Glutamatergic neuron (in vitro differentiated cells): ENCODE measurements at regions not wholly inside any gene's neighbourhood (a gene's known extent, or its start where the extent isn't known, plus 50 kb on each side); places are given as distances from the start of the nearest gene placed in this dataset.

Experiments used
- DNase-seq: peaks from one replicate; pipeline ENCODE4 v3.0.0; 2022
- H3K27ac Mint-ChIP-seq: one replicate; pipeline ENCODE4 v1.8.0; 2020; ENCODE audit warnings: mild to moderate bottlenecking, mixed read lengths, inconsistent platforms; ENCODE audit not compliant: unreplicated experiment
- H3K27me3 Mint-ChIP-seq: one replicate; pipeline ENCODE4 v1.8.0; 2020; ENCODE audit warnings: mild to moderate bottlenecking, moderate library complexity, mixed read lengths, inconsistent platforms; ENCODE audit not compliant: unreplicated experiment
- H3K36me3 Mint-ChIP-seq: one replicate; pipeline ENCODE4 v1.8.0; 2020; ENCODE audit warnings: mild to moderate bottlenecking, mixed read lengths, inconsistent platforms; ENCODE audit not compliant: unreplicated experiment
- H3K4me1 Mint-ChIP-seq: one replicate; pipeline ENCODE4 v1.8.0; 2020; ENCODE audit warnings: mild to moderate bottlenecking, low read depth, mixed read lengths, inconsistent platforms; ENCODE audit not compliant: unreplicated experiment
- H3K4me3 Mint-ChIP-seq: one replicate; pipeline ENCODE4 v1.8.0; 2020; ENCODE audit warnings: mild to moderate bottlenecking, mixed read lengths, inconsistent platforms; ENCODE audit not compliant: unreplicated experiment
- H3K9me3 Mint-ChIP-seq: one replicate; pipeline ENCODE4 v1.8.0; 2020; ENCODE audit warnings: mild to moderate bottlenecking, moderate library complexity, mixed read lengths, inconsistent platforms; ENCODE audit not compliant: unreplicated experiment
- TF ChIP-seq, protein P1 (sequence below): fragments of 200-600 bp; sonication (generic); IDR thresholded peaks from one replicate; pipeline ENCODE4 v1.5.0; 2021; ENCODE audit not compliant: partially characterized antibody, unreplicated experiment

- H3K36me3 Mint-ChIP-seq = peaks cover 5% of the 10 kb centered on the region
- TF ChIP-seq, protein P1, sequence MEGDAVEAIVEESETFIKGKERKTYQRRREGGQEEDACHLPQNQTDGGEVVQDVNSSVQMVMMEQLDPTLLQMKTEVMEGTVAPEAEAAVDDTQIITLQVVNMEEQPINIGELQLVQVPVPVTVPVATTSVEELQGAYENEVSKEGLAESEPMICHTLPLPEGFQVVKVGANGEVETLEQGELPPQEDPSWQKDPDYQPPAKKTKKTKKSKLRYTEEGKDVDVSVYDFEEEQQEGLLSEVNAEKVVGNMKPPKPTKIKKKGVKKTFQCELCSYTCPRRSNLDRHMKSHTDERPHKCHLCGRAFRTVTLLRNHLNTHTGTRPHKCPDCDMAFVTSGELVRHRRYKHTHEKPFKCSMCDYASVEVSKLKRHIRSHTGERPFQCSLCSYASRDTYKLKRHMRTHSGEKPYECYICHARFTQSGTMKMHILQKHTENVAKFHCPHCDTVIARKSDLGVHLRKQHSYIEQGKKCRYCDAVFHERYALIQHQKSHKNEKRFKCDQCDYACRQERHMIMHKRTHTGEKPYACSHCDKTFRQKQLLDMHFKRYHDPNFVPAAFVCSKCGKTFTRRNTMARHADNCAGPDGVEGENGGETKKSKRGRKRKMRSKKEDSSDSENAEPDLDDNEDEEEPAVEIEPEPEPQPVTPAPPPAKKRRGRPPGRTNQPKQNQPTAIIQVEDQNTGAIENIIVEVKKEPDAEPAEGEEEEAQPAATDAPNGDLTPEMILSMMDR = no peak
- DNase-seq = no peak
- no peaks in the 10 kb centered on the region for H3K9me3 Mint-ChIP-seq
- H3K27ac Mint-ChIP-seq = no peak overlapping the region
- H3K4me3 Mint-ChIP-seq = no peak overlapping the region
- H3K27me3 Mint-ChIP-seq = peaks cover 3% of the 10 kb centered on the region
- H3K4me1 Mint-ChIP-seq = no peaks in the 10 kb centered on the region
These were observed 207.0 kb upstream of the SLC30A5 start for GRCh38 chr5:68886814-68887213.

- Mint-ChIP-seq H3K36me3 (no peaks in the 10 kb centered on the region), H3K27ac (no peak overlapping the region), H3K4me1 (peaks cover 6% of the 10 kb centered on the region), H3K4me3 (no peak overlapping the region), H3K9me3 (peaks cover under 1% of the 10 kb centered on the region), H3K27me3 (no peaks in the 10 kb centered on the region)
- TF ChIP-seq, protein P1 = no peak
- DNase-seq = no peak
These were observed 202.1 kb upstream of the SLC30A5 start for GRCh38 chr5:68891718-68892117.

DNA sequence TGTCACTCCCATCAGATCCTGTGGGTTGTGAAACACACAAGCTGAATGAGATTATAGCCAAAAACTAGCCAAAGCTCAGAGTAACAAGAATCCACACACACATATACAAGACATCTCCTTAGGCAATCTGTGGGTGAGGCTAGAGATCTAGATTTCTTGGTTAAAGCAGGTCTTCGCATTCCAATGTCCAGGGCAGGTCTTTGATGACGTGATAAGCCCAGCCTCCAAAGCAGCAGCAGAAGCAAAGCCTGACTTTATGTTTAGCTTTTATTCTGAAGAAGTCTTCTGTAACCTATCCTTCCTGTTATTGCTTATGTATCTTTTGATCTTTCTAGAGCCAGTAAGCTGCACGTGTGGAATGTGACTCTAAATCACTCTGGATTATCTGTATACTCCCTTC lies 199.1 kb upstream of the SLC30A5 start:
- Mint-ChIP-seq H3K27ac (no peak overlapping the region), H3K4me3 (no peak overlapping the region), H3K4me1 (peaks cover 21% of the 10 kb centered on the region), H3K36me3 (peaks cover 5% of the 10 kb centered on the region), H3K9me3 (peaks cover 12% of the 10 kb centered on the region), H3K27me3 (peaks cover 1% of the 10 kb centered on the region)
- TF ChIP-seq, protein P1 = no peak
- DNase-seq = no peak

DNA sequence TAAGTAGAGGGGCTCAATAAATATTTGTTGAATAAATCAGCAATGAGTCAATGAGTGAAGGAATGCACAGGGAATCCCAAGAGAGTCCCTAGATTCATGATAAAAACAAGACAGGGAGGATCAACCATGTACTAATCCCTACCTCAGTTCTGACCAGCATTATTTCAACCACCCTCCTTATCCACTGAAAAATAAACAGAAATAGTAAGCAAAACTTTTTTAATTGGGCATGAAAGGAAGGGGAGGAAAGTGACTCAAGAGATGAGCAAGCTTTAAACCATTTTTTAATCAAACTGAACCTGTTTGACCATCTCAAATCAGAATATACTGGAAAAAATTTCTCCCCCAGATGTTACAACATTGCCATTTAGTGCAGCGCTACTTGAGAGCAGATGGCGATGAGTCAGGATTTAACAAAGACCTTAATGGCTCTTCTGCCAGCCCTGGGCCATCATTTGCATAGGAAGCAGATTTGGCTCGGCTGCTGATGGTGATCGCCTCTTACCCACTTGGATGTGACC lies 194.8 kb upstream of the SLC30A5 start:
- H3K9me3 Mint-ChIP-seq = peaks cover 15% of the 10 kb centered on the region
- H3K4me1 Mint-ChIP-seq = peaks cover 31% of the 10 kb centered on the region
- H3K27me3 Mint-ChIP-seq = peaks cover 1% of the 10 kb centered on the region
- TF ChIP-seq, protein P1 = no peak
- peaks cover 11% of the 10 kb centered on the region for H3K36me3 Mint-ChIP-seq
- no peak overlapping the region for H3K4me3 Mint-ChIP-seq
- peak overlapping the region; percentile 91 for H3K27ac Mint-ChIP-seq
- DNase-seq = peak; percentile 71

DNA sequence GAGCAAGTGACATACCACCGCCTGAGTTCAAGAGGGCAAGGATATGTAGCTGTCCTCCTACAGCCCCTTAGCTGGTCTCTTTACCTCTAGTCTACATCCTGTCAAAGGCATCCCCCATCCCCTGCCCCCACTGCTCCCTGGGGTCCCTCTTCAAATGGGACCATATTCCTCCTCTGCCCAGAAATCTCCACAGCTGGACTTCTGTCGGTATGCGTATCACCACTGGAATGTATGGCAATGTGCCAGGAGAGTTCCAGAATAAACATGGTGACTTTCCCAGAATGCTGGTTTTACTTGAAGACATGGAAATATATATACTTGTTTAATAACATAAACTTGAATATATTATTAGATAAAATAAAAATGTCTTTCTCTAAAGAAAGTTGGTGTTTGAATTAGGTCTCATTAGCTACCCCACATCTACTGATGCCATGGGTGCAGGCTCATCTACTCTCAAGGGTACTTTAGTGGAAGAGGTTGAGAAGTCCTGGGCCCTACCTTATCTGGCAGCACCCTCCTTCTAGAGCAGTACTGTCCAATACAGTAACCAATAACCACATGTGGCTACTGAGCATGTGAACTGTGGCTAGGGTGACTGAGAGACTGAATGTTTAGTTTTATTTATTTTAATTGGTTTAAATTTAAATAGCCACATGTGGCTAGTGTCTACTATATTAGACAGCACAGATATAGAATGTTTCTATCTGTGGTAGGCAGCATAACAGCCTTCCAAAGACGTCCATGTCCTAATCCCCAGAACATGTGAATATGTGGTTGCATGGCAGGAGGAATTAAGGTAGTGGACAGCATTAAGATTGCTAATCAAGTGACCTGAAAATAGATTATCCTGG lies 181.7 kb upstream of the SLC30A5 start:
- TF ChIP-seq, protein P1 = no peak
- Mint-ChIP-seq H3K4me3 (no peak overlapping the region), H3K27ac (no peak overlapping the region)

More for the DNA sequence above, 181.7 kb upstream of the SLC30A5 start:
- no peak for DNase-seq
- Mint-ChIP-seq H3K9me3 (peaks cover 1% of the 10 kb centered on the region), H3K27me3 (peaks cover 2% of the 10 kb centered on the region), H3K4me1 (no peaks in the 10 kb centered on the region), H3K36me3 (no peaks in the 10 kb centered on the region)
